GM19463 (cell line): ENCODE measurements at regions not wholly inside any gene's neighbourhood (a gene's known extent, or its start where the extent isn't known, plus 50 kb on each side); places are given as distances from the start of the nearest gene placed in this dataset.

Experiments
- ATAC-seq: cut with Tn5 transposase; IDR thresholded peaks from one replicate; pipeline ENCODE4 v1.9.1; 2021; ENCODE audit warnings: mild to moderate bottlenecking, moderate library complexity; ENCODE audit not compliant: unreplicated experiment

DNA sequence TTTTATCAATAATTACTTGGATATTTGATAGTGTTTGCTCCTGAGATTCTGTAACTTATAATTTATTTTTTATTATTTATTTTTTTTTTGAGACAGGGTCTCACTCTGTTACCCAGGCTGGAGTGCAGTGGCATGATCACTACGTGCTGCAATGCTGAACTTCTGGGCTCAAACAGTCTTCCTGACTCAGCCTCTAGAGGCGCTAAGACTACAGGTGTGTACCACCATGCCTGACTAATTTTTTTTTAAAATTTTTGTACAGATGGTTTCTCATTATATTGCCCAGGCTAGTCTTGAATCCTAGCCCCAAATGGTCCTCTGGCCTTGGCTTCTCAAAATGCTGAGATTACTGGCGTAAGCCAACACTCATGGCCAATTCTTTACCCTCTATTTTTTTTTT is 845.5 kb upstream of the ADGRL4 start:
- ATAC-seq: no peak

DNA sequence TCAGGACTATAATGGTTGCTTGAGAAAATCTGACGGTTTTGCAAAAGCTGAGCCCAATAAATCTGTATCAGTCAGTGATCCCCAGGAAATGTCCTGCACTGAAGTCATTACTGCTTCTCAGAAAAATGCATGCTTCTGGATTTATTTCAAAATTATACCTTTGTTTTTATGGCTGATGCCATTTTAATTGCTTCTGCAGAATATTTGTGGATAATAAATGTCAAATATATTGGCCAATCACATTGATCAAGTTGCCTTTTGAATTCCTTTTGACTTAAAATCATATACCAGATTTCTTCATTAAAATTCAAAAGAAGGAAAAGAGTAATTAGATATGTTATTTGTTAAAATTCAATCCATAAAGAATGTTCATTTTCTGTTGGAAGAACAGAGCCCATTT is 842.9 kb upstream of the ADGRL4 start:
- ATAC-seq: no peak

DNA sequence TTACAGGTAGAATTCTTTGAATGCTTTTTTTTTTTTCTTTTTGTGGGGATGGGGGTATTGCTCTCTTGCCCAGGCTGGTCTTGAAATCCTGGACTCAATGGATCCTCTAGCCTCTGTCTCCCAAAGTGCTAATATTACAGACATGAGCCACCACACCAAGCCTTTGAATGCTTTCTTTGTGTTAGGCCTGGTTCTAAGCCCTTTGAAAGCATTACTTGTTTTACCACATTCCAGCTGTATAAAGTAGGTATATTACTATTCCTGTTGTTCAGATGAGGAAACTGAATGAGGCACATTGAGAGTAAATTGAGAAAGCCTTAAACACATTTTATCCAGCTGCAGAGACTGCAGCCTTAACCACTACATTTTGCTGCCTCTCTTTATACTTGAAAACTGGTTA is 841.8 kb upstream of the ADGRL4 start:
- ATAC-seq: no peak

DNA sequence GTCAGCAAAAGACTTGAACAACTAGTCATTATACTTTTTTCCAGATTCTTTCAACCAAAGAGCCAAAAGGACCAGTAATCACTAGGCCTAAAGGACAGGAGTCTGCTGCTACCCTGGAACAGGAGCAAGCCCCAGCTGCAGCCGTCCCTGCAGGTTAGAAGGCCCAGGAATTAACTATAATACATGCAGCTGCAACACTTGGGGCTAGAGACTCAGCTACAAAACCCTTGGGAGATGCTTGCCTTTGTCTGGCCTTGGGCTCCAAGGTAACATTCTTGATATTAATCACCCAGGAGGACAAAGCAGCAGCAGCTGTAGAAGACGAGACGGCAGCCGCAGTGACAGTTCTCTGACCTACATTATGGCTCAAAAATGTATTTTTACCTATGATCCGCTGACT is 841.2 kb upstream of the ADGRL4 start:
- peak; percentile 85 for ATAC-seq

DNA sequence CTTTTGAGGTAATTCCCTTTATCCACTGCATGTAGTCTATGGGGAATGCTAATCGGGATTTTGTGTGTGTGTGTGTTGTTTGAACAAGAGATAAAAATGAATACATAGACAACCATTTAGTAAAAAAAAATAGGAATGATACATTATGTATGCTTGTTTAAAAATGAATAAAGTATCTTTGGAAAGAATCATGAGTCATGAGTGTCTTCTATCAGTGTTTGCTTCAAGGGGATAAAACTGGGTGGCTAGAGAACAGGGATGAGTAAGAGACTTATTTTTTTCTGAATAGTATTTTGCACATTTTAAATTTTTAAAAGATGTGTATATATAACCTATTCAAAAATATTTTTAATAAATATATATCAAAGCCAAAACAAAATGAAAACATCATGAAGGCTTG is 839.4 kb upstream of the ADGRL4 start:
- no peak for ATAC-seq

DNA sequence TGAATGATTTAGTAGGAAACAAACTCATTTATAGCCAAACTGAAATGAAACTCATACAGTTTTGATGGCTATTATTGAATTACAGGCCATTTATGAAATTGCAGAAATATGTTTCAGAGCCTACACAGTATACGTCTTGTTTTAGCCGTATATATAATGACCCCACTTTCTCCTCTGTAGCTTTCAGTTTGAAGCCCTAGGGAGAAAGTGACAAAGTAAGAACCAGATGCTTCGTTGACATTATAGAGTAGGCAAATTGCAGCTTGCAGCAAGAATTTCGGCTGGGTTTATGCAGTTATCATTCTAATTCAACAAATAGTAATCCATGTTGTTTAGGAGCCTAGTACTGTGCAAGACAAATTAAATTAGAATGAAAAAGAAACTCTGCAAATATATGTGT is 836.3 kb upstream of the ADGRL4 start:
- ATAC-seq: no peak

DNA sequence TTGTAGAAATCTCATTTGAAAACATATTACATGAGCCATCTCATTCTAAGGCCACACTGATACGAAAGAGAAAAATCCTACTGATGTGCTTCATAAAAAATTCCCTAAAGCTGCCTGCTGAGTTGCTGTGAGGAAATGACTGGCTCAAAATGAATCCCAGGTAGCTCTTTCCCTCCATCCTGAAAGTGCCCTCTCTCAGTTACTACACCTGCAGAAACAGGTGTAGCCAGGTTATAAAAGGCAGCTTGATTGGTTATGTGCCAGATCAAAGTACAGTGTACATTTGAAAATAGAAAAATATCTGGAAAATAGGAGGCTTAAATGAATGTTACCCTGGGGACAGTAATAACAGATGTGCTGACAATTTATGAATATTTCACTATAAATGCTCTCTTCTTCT is 833.4 kb upstream of the ADGRL4 start:
- ATAC-seq: no peak

DNA sequence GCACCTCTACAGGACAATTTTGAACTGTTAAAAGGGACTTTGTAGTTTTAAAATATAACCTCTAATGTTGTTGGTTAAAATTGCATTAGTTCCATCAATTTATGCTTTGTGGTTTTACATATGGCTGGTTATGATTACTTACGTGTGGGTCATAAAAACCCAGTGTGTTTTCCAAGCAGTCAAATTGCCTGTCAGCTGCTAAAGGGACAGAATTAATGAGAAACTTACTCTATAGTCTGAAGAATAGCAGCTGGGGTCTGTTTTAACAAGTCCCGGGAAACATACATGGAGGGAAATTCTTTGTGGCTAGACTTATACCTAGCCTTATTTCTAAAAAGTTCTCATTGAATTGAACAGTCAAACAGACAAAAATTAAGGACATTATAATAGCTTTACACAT is 820.9 kb upstream of the ADGRL4 start:
- ATAC-seq: no peak

DNA sequence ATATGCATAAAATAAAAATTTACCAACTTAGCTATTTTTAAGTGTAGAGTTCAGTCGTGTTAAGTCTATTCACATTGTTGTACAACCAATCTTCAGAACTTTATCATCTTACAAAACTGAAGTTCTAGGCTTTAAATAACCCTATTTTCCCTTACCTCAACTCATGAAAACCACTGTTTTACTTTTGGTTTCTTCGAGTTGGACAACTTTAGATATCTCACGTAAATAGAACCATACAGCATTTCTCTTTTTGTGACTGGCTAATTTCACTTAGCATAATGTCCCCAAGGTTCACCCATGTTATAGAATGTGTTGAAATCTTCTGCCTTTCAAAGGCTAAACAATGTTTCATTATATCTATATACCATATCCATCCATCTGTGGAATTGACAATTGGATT is 819.0 kb upstream of the ADGRL4 start:
- ATAC-seq: peak; percentile 47

DNA sequence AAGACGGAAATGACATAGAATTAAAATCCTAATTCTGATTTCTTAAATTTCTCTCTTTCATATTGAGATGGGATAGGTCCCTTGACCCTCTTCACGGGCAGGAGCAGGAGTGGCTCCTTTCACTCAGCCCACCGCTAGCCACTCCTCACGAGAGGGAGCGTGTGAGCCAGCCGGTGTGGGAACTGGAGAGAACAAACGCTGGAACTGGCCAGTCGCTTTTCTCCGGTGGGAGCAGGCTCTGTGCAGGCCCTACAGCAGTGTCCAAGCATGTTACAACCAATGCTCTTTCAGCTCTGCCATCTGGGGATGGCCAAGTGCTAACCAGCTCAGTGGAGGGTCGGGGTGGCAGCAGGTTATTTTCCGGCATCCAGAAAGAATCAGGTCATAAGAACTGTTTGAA is 815.5 kb upstream of the ADGRL4 start:
- ATAC-seq: no peak

DNA sequence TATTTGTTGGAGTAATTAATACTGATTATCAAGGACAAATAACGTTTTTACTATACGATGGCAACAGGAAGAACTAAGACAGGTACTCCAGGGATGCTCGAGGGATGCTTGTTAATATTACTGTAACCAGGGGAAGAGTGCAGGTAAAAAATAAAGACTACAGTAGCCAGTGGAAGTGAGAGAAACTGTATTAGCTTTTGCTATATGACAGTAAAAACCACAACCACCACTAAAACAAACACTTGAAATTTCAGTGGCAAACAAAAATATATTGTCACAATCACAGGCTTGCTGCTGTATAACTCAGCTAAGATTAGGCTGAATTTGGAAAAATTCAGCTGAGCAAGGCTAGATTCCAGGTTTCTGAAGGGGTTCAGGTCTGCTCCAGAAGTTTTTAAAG is 812.6 kb upstream of the ADGRL4 start:
- no peak for ATAC-seq

DNA sequence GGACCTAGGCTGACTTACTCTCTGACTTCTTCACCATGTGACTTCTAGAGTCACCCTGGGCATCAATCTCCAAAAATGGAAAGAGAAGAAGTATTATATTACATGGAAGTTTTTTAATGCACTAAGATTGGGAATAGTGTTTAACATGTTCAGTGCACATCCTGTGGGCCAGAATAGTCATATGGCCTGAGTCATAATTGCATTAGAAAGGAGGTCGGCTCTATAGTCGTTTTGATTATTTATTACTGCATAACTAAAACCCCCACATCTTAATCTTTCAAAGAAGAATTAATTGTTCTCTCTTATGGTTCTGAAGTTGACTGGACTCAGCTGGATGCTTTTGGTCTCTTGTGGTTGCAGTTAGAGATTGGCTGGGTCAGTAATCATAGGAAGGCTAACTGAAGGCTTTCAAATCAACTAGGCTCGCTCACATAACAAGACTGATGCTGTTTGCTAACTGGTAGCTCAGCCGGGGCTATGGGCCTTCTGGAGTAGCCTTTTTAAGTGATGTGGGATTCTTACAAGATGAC is 810.6 kb upstream of the ADGRL4 start:
- ATAC-seq: no peak

DNA sequence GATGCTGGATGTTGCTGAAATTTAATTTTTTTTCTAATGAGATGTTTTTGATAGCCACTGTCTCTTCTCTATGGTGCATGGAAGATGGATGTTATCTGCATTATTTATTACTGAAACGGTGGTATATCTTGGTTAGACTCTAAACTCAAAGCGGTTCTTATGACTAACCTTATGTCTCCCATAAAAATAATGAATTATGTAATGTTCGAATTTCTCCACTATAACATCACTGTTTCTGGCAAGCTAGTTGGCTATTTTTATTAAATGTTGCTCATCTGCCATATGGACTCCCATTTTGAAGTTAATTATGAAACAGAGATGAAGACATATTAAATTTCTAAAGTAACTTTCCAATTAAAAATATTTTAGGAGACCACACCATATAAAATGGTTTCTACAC is 808.6 kb upstream of the ADGRL4 start:
- ATAC-seq: no peak

DNA sequence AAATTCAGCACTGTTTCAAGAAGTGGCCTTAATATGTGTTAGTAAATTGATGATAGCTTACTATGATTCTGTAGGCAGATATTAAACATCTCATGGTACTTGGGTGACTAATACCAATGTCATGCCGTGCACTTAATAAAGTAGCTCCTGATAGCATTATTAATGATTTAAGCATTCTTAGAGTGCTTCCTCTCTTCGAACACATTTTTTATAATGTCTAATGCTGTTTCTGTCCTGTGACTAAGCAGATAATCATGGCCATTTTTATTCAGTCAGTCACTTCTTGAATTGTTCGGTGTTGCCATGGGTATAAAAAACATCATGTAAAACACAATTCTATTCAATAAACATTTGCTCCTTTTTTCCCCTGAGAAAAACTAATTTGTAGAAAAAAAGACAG is 804.6 kb upstream of the ADGRL4 start:
- ATAC-seq: no peak

DNA sequence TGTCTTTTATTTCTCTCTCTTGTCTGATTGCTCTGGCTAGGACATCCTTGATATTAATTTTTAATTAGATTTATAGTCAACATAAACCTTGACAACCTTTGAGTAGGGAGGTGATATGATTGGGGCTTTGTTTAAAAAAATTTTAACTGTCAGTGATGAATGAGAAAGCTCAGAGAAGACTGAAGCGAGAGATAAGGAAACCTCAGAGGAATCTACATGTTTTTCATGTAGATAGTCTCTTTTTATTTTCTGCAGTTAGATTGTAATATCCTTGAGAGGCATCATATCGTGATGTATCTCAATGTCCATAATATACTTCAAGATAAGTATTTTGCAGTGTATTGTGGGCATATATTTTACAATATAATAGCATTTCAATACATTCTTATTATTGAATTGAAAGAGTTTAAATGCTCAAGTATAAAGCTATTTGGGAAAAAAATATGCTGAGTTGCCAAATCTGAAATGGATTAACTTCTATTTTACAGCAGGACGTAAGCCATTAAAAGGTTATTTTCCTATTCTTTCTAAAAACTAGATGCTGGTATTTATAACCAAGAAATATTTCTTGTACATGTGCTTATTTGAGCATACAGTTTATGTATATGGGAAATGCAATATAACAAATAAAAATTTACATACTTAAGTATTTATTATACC is 802.4 kb upstream of the ADGRL4 start:
- no peak for ATAC-seq

DNA sequence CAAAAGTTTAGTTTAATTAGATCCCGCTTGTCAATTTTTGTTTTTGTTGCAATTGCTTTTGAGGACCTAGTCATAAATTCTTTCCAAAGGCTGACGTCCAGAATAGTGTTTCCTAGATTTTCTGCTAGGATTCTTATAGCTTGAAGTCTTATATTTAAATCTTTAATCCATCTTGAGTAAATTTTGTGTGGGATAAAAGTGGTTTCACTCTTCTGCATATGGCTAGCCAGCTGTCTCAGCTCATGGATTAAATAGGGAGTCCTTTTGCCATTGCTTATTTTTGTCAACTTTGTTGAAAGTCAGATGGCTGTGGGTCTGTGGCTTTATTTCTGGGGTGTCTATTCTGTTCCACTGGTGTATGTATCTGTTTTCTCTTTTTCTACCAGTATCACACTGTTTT is 801.3 kb upstream of the ADGRL4 start:
- ATAC-seq: no peak

DNA sequence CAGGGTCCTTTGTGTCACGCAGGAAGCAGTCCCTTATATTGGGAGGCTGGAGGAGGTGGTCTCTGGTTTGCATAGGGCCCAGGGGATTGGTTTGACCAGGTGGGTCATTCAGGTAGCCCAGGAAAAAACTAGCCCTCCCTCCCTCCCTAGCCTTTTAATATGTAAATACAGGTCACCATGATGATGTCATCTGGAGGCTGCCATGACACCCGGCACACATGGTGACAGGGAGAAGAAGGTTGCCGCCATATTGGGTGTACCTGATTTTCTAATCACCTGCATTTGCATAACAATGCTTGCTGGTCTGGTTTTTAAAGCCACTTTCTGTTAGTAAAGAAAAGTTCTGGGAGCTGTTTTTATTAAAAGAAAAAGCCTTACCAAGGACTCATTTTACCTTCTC is 791.0 kb upstream of the ADGRL4 start:
- ATAC-seq: no peak

DNA sequence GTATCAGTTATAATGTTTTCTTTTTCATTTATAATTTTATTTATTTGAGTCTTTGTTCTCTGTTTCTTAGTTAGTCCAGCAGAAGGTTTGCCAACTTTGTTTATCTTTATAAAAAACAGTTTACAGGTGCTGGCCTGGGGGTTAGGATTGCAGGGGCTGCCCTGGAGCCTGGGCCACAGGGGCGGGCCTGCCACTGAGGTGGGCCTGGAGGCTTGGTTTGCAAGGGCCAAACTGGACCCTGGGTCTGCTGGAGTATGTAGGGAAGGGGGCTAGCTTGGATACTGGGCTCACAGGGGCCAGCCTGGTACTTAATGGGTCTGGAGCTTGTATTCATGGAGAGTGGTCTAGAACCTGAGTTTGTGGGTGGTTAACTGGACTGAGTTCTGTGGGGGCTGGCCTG is 789.9 kb upstream of the ADGRL4 start:
- ATAC-seq: no peak

DNA sequence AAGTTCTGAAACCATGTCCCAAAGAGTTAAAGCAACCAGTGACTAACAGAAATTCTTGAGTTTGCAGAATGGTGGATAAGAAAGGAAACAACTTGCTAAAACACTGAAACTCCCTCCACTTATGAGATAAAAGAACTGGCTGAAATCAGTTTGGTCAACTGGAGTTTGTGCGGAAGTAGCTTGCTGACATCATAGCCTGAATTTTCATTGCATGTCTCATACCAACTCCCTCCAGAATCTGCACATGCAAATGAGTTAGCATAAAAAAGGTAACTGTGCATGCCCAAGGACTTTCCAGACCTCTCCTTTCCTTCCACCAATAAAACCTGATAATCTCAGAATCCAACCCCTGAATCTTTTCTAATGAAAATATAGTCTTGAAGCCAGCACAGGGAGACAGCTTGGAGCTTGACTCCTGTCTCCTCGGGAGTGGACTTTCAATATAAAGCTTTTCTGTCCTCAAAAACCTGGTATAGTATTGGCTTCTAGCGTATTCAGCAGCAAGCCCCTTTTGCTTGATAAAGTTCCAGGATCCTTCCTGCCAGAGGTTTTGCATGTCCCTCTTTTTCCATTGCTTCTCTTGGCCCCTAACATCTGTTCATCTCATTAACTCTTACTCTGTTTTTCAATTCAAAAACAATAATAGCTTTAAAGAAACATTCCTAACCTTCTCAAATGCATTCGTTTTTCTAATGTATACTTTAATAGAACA is 785.8 kb upstream of the ADGRL4 start:
- no peak for ATAC-seq

DNA sequence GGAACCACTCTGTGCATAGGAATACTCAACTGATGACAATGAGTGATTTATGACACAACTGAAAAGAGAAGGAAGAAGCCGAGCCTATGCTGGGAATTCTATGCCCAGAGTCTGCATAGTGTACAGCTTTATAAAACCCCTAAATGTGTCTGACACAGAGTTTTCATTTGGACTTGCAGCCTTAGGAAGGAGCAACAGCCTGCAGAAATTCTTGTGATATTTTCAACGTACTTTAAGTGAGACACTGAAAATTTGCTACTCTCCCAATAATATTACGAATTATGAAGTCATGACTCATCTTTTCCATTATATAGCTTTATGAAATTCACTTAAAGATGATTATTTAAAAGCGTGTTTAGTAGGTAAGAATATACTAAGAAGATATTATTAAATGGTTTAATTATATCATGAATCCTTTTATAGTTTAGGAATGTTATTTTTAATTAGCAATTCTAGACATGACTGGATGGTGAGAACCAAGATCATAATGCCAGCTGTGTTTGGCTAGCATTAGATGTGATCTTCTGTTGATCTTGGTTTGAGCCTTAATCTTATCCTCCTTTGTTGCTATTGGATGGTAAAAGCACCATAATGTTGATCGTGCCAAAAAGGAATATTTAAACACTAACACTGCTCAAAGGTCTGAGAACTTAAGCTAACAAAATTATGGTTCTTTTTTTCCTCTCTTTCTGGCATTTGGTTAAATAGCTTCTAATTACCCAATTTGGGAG is 785.1 kb upstream of the ADGRL4 start:
- no peak for ATAC-seq

DNA sequence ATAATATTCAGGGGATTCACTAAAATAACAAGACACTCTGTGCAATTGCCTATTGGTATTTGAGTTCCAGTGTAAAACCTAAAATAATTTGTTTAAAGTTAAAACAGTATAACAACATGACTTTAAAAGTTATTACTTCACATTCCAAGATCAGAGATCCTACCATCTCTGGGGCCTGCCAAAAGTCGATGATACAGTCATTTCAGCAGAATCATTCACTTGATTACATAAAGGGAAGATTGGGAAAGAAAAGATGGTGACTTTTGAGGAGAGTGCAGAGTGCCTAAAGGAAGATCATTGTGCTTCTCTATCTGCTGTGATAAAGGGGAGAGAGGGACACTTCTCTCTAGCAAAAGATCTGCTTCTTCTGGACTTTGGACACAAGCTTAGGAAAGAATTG is 784.4 kb upstream of the ADGRL4 start:
- no peak for ATAC-seq

DNA sequence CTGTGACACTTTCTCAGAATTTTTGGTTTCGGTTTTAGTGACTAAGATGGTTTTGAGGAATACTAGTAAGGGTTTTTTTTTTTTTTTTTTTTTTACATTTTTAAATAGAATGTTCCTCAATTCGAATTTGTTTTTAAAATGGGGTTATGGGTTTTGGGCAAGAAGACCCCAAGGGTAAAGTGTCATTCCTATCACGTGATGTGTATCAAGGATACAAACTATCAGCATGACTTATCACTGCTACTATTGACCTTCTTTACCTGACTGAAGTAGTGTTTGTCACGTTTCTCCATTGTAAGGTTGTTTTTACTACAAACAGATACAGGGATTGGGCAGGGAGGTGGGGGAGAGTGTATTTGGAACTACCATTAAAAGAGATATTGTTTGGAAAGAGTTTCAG is 781.1 kb upstream of the ADGRL4 start:
- ATAC-seq: no peak
